ENCODE measurements at regions not wholly inside any gene's neighbourhood (a gene's known extent, or its start where the extent isn't known, plus 50 kb on each side); places are given as distances from the start of the nearest gene placed in this dataset.

GRCh38 chr6:22949967-22950366 is 380.6 kb downstream of the HDGFL1 start:
- no peak for DNase-seq

- no peak for DNase-seq
These were observed 382.7 kb downstream of the HDGFL1 start for GRCh38 chr6:22952097-22952496.

GRCh38 chr6:22954749-22955385 is 385.5 kb downstream of the HDGFL1 start:
- DNase-seq = no peak

- peak; percentile 46 for DNase-seq
These were observed 386.8 kb downstream of the HDGFL1 start for GRCh38 chr6:22956029-22956681.

GRCh38 chr6:22958677-22959076 is 389.3 kb downstream of the HDGFL1 start:
- DNase-seq = no peak

- no peak for DNase-seq
These were observed 390.2 kb downstream of the HDGFL1 start for GRCh38 chr6:22959571-22959970.

- no peak for DNase-seq
These were observed 395.0 kb downstream of the HDGFL1 start for GRCh38 chr6:22964334-22964733.

- DNase-seq = no peak
These were observed 396.5 kb downstream of the HDGFL1 start for GRCh38 chr6:22965889-22966288.

- no peak for DNase-seq
These were observed 397.5 kb downstream of the HDGFL1 start for GRCh38 chr6:22966691-22967422.

- no peak for DNase-seq
These were observed 400.6 kb downstream of the HDGFL1 start for GRCh38 chr6:22970004-22970403.

GRCh38 chr6:22972771-22973170 is 403.4 kb downstream of the HDGFL1 start:
- DNase-seq = no peak

- no peak for DNase-seq
These were observed 405.7 kb downstream of the HDGFL1 start for GRCh38 chr6:22975079-22975478.

GRCh38 chr6:22980446-22980845 is 411.1 kb downstream of the HDGFL1 start:
- DNase-seq = no peak

- DNase-seq = no peak
These were observed 432.8 kb downstream of the HDGFL1 start for GRCh38 chr6:23002044-23002619.

GRCh38 chr6:23003671-23004467 is 434.5 kb downstream of the HDGFL1 start:
- DNase-seq = peak; percentile 93

GRCh38 chr6:23006656-23007055 is 437.3 kb downstream of the HDGFL1 start:
- no peak for DNase-seq

GRCh38 chr6:23011615-23012014 is 442.2 kb downstream of the HDGFL1 start:
- no peak for DNase-seq

GRCh38 chr6:23013776-23014175 is 444.4 kb downstream of the HDGFL1 start:
- DNase-seq = no peak

GRCh38 chr6:23016696-23017095 is 447.3 kb downstream of the HDGFL1 start:
- DNase-seq = no peak

GRCh38 chr6:23021487-23021886 is 452.1 kb downstream of the HDGFL1 start:
- no peak for DNase-seq

- no peak for DNase-seq
These were observed 457.9 kb downstream of the HDGFL1 start for GRCh38 chr6:23027281-23027680.

GRCh38 chr6:23031986-23032385 is 462.6 kb downstream of the HDGFL1 start:
- no peak for DNase-seq

- DNase-seq = no peak
These were observed 465.6 kb downstream of the HDGFL1 start for GRCh38 chr6:23034926-23035325.

All from DMS 273 treated with DMSO at 0.1 percent for 48 hours (cell line).